Mesenchymal stem cell (in vitro differentiated cells and primary cell): ENCODE measurements at regions not wholly inside any gene's neighbourhood (a gene's known extent, or its start where the extent isn't known, plus 50 kb on each side); places are given as distances from the start of the nearest gene placed in this dataset.

Experiments
- DNase-seq: peaks from one replicate; pipeline ENCODE4 v3.0.0-alpha.2; 2013
- H2AFZ ChIP-seq: one replicate; pipeline ENCODE4 v1.6.1; 2013; ENCODE audit warnings: low read depth, mild to moderate bottlenecking, control low read depth, inconsistent platforms, low read length, moderate library complexity
- H2AK5ac ChIP-seq: 2 replicates; pipeline ENCODE4 v1.6.1; 2013; ENCODE audit warnings: low read length, moderate library complexity, mild to moderate bottlenecking, inconsistent platforms; ENCODE audit not compliant: severe bottlenecking
- H2BK120ac ChIP-seq: one replicate; pipeline ENCODE4 v1.6.1; 2013; ENCODE audit warnings: low read depth, mild to moderate bottlenecking, inconsistent platforms, low read length, moderate library complexity
- H2BK12ac ChIP-seq, 2 experiments: one replicate each; pipeline ENCODE4 v1.6.1; 2013; ENCODE audit warnings: inconsistent platforms in 2 of 2, low read length in 2 of 2, mild to moderate bottlenecking in 2 of 2, moderate library complexity in 2 of 2, control low read depth in 1 of 2
- H2BK15ac ChIP-seq: one replicate; pipeline ENCODE4 v1.6.1; 2013; ENCODE audit warnings: mild to moderate bottlenecking, low read depth, inconsistent platforms; ENCODE audit not compliant: poor library complexity, severe bottlenecking
- H2BK5ac ChIP-seq: 2 replicates; pipeline ENCODE4 v1.6.1; 2013; ENCODE audit warnings: low read depth, mild to moderate bottlenecking, low read length, control low read depth, inconsistent platforms; ENCODE audit not compliant: poor library complexity, severe bottlenecking
- H3K14ac ChIP-seq, 2 experiments: one replicate each; pipeline ENCODE4 v1.6.1; 2013; ENCODE audit warnings: inconsistent platforms in 2 of 2, low read length in 2 of 2, control low read depth in 1 of 2, mild to moderate bottlenecking in 1 of 2, moderate library complexity in 1 of 2
- H3K18ac ChIP-seq, 2 experiments: one replicate each; pipeline ENCODE4 v1.6.1; 2013; ENCODE audit warnings: inconsistent platforms in 2 of 2, low read length in 2 of 2, control low read depth in 1 of 2, low read depth in 1 of 2, mild to moderate bottlenecking in 1 of 2
- H3K23ac ChIP-seq, 2 experiments: one replicate each; pipeline ENCODE4 v1.6.1; 2013; ENCODE audit warnings: inconsistent platforms in 2 of 2, low read length in 2 of 2, mild to moderate bottlenecking in 2 of 2, moderate library complexity in 2 of 2, control low read depth in 1 of 2
- H3K27ac ChIP-seq: 2 replicates; pipeline ENCODE4 v1.5.1; 2013; ENCODE audit warnings: mild to moderate bottlenecking, moderate library complexity, low read length, control low read depth, inconsistent platforms; ENCODE audit not compliant: poor library complexity, severe bottlenecking
- H3K27me3 ChIP-seq, 2 experiments: 2 replicates each; pipeline versions ENCODE4 v1.6.1 to v1.7.0; 2013; ENCODE audit warnings: low read length in 2 of 2, mild to moderate bottlenecking in 2 of 2, moderate library complexity in 2 of 2, control low read depth in 1 of 2, inconsistent platforms in 1 of 2; ENCODE audit not compliant: control insufficient read depth in 1 of 2, insufficient read depth in 1 of 2
- H3K36me3 ChIP-seq, 2 experiments: 2 replicates each; pipeline versions ENCODE4 v1.6.1 to v1.7.0; 2013; ENCODE audit warnings: low read length in 2 of 2, control low read depth in 1 of 2, inconsistent platforms in 1 of 2, low read depth in 1 of 2, mild to moderate bottlenecking in 1 of 2; ENCODE audit not compliant: insufficient read depth in 2 of 2, control insufficient read depth in 1 of 2
- H3K4ac ChIP-seq, 2 experiments: one replicate each; pipeline ENCODE4 v1.6.1; 2013; ENCODE audit warnings: inconsistent platforms in 2 of 2, low read length in 2 of 2, mild to moderate bottlenecking in 2 of 2, moderate library complexity in 2 of 2, control low read depth in 1 of 2, low read depth in 1 of 2
- H3K4me1 ChIP-seq: 2 replicates; pipeline ENCODE4 v1.6.1; 2013; ENCODE audit warnings: low read depth, low read length, control low read depth; ENCODE audit not compliant: control insufficient read depth, insufficient read depth
- H3K4me2 ChIP-seq: 2 replicates; pipeline ENCODE4 v1.6.1; 2013; ENCODE audit warnings: low read length, mild to moderate bottlenecking, inconsistent platforms; ENCODE audit not compliant: poor library complexity, severe bottlenecking
- H3K4me3 ChIP-seq, 2 experiments: 2 replicates each; pipeline versions ENCODE4 v1.5.1 to v1.7.0; 2013; ENCODE audit warnings: low read length in 2 of 2, mild to moderate bottlenecking in 2 of 2, control low read depth in 1 of 2, low read depth in 1 of 2; ENCODE audit not compliant: insufficient read depth in 1 of 2
- H3K79me1 ChIP-seq: replicated peaks from 2 replicates; pipeline ENCODE4 v1.6.1; 2013; ENCODE audit warnings: mild to moderate bottlenecking, control low read depth, low read length, inconsistent platforms; ENCODE audit not compliant: poor library complexity, severe bottlenecking
- H3K9ac ChIP-seq: 2 replicates; pipeline ENCODE4 v1.7.0; 2013; ENCODE audit warnings: mild to moderate bottlenecking, low read length, moderate library complexity
- H3K9me3 ChIP-seq: 2 replicates; pipeline ENCODE4 v1.7.0; 2013; ENCODE audit warnings: mild to moderate bottlenecking, low read length; ENCODE audit not compliant: control insufficient read depth
- H4K8ac ChIP-seq: one replicate; pipeline ENCODE4 v1.6.1; 2013; ENCODE audit warnings: inconsistent platforms, mild to moderate bottlenecking, low read length, moderate library complexity
- H4K91ac ChIP-seq: one replicate; pipeline ENCODE4 v1.6.1; 2013; ENCODE audit warnings: mild to moderate bottlenecking, low read length, inconsistent platforms
- WGBS: methylation state at CpG from one replicate; pipeline ENCODE4 v1.1.7; 2013; ENCODE audit warnings: mixed read lengths; 5-methylcytosine and 5-hydroxymethylcytosine counted together

GRCh38 chr5:109997161-109997560, 307.4 kb downstream of the MAN2A1 start:
- H3K14ac ChIP-seq, result no peak overlapping the region
- no peaks in the 10 kb centered on the region for H3K4me1 ChIP-seq
- no peaks in the 10 kb centered on the region for H3K79me1 ChIP-seq
- 60% methylated on average over 1 of the region's 3 CpGs for WGBS
- no peak overlapping the region for H2BK12ac ChIP-seq
- H2AK5ac ChIP-seq, result no peak overlapping the region
- H3K36me3 ChIP-seq, result no peaks in the 10 kb centered on the region
- no peak overlapping the region for H2BK5ac ChIP-seq
- no peak overlapping the region for H2AFZ ChIP-seq
- no peak overlapping the region for H3K27ac ChIP-seq
- H4K8ac ChIP-seq, result no peak overlapping the region
- H3K18ac ChIP-seq, result no peak overlapping the region
- H3K27me3 ChIP-seq, result no peaks in the 10 kb centered on the region
- H3K4me3 ChIP-seq, result no peak overlapping the region
- H3K4ac ChIP-seq, result no peak overlapping the region
- no peak overlapping the region for H3K9ac ChIP-seq
- no peak overlapping the region for H2BK120ac ChIP-seq
- H3K4me2 ChIP-seq, result no peak overlapping the region
- DNase-seq, result no peak
- H3K9me3 ChIP-seq, result peaks cover 4% of the 10 kb centered on the region
- H2BK15ac ChIP-seq, result no peak overlapping the region
- H4K91ac ChIP-seq, result no peak overlapping the region
- H3K23ac ChIP-seq, result no peak overlapping the region

GRCh38 chr5:109998208-109998607, 308.5 kb downstream of the MAN2A1 start:
- no peak overlapping the region for H2AFZ ChIP-seq
- no peak overlapping the region for H3K9ac ChIP-seq
- H3K36me3 ChIP-seq, result no peaks in the 10 kb centered on the region
- no peak overlapping the region for H3K27ac ChIP-seq
- no peak overlapping the region for H2BK5ac ChIP-seq
- no peak overlapping the region for H2BK120ac ChIP-seq
- no peak overlapping the region for H3K4ac ChIP-seq
- no peaks in the 10 kb centered on the region for H3K27me3 ChIP-seq
- H3K4me1 ChIP-seq, result no peaks in the 10 kb centered on the region
- no peak overlapping the region for H3K4me2 ChIP-seq
- no peak overlapping the region for H4K91ac ChIP-seq
- H2BK12ac ChIP-seq, result no peak overlapping the region
- H3K9me3 ChIP-seq, result peaks cover 4% of the 10 kb centered on the region
- H4K8ac ChIP-seq, result no peak overlapping the region
- no peak overlapping the region for H3K14ac ChIP-seq
- no peak overlapping the region for H3K23ac ChIP-seq
- no peak overlapping the region for H2BK15ac ChIP-seq
- DNase-seq, result no peak
- no peak overlapping the region for H3K18ac ChIP-seq
- no peak overlapping the region for H2AK5ac ChIP-seq
- H3K4me3 ChIP-seq, result no peak overlapping the region
- no peaks in the 10 kb centered on the region for H3K79me1 ChIP-seq

GRCh38 chr5:109998726-109999125, 309.0 kb downstream of the MAN2A1 start:
- no peak overlapping the region for H3K9ac ChIP-seq
- no peak overlapping the region for H2AK5ac ChIP-seq
- H3K14ac ChIP-seq, result no peak overlapping the region
- H3K36me3 ChIP-seq, result no peaks in the 10 kb centered on the region
- H3K79me1 ChIP-seq, result no peaks in the 10 kb centered on the region
- no peak overlapping the region for H3K23ac ChIP-seq
- H2BK12ac ChIP-seq, result no peak overlapping the region
- H3K4me1 ChIP-seq, result no peaks in the 10 kb centered on the region
- H4K8ac ChIP-seq, result no peak overlapping the region
- H3K4me2 ChIP-seq, result no peak overlapping the region
- no peak overlapping the region for H3K27ac ChIP-seq
- no peak overlapping the region for H2AFZ ChIP-seq
- no peak overlapping the region for H3K18ac ChIP-seq
- WGBS, result 33% methylated on average over 2 of the region's 2 CpGs
- no peak overlapping the region for H3K4ac ChIP-seq
- H2BK120ac ChIP-seq, result no peak overlapping the region
- H2BK5ac ChIP-seq, result no peak overlapping the region
- no peak overlapping the region for H3K4me3 ChIP-seq
- no peak overlapping the region for H2BK15ac ChIP-seq
- no peaks in the 10 kb centered on the region for H3K27me3 ChIP-seq
- H4K91ac ChIP-seq, result no peak overlapping the region
- DNase-seq, result no peak
- peaks cover 4% of the 10 kb centered on the region for H3K9me3 ChIP-seq

- 96% methylated on average over 1 of the region's 1 CpG for WGBS
- Histone ChIP-seq H3K4me2 (no peak overlapping the region), H3K79me1 (no peaks in the 10 kb centered on the region), H2BK15ac (no peak overlapping the region), H3K27ac (no peak overlapping the region), H4K8ac (no peak overlapping the region), H3K4ac (no peak overlapping the region), H3K9ac (no peak overlapping the region), H2BK120ac (no peak overlapping the region), H3K9me3 (peaks cover 4% of the 10 kb centered on the region), H2AK5ac (no peak overlapping the region), H2AFZ (no peak overlapping the region), H2BK12ac (no peak overlapping the region), H3K36me3 (no peaks in the 10 kb centered on the region), H3K18ac (no peak overlapping the region), H3K4me1 (no peaks in the 10 kb centered on the region), H3K27me3 (no peaks in the 10 kb centered on the region), H3K23ac (no peak overlapping the region), H3K14ac (no peak overlapping the region), H2BK5ac (no peak overlapping the region), H4K91ac (no peak overlapping the region), H3K4me3 (no peak overlapping the region)
- DNase-seq, result no peak
Observed at GRCh38 chr5:110001648-110002047, 311.9 kb downstream of the MAN2A1 start.
